Breast epithelium (tissue), 3 donors: ENCODE measurements at regions not wholly inside any gene's neighbourhood (a gene's known extent, or its start where the extent isn't known, plus 50 kb on each side); places are given as distances from the start of the nearest gene placed in this dataset.

Experiments used
- POLR2A ChIP-seq: fragments of 450-650 bp; IDR thresholded peaks from one replicate; pipeline ENCODE4 v1.6.1; 2016; ENCODE audit warnings: antibody characterized with exemption, mild to moderate bottlenecking, moderate library complexity
- POLR2AphosphoS5 ChIP-seq, 3 donors: sonication (generic); formaldehyde crosslinking; IDR thresholded peaks; one replicate each; pipeline ENCODE4 v1.6.1; 2017; ENCODE audit warnings: antibody characterized with exemption in 3 of 3
- TF ChIP-seq, protein P1 (sequence below), 3 donors: fragments of 450-650 bp; IDR thresholded peaks; one replicate each; pipeline ENCODE4 v1.5.1; 2016 to 2017; ENCODE audit warnings: antibody characterized with exemption in 3 of 3, mild to moderate bottlenecking in 3 of 3, moderate library complexity in 3 of 3

DNA sequence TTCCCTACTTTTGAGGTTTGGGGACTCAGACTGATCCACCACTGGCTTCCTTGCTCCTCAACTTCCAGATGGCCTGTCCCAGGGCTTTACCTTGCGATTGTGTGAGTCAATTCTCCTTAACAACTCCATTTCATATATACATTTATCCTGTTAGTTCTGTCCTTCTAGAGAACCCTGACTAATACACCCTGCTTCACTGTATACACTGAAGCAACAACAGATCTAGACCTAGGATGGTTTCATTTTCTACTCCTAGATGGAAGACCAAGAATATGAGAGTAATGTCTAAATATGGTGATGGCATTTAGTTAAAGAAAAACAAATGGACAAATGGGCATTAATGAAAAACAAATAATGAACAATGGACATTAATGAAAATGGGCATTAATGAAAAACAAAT lies 225.6 kb downstream of the LMBRD1 start:
- TF ChIP-seq, protein P1, sequence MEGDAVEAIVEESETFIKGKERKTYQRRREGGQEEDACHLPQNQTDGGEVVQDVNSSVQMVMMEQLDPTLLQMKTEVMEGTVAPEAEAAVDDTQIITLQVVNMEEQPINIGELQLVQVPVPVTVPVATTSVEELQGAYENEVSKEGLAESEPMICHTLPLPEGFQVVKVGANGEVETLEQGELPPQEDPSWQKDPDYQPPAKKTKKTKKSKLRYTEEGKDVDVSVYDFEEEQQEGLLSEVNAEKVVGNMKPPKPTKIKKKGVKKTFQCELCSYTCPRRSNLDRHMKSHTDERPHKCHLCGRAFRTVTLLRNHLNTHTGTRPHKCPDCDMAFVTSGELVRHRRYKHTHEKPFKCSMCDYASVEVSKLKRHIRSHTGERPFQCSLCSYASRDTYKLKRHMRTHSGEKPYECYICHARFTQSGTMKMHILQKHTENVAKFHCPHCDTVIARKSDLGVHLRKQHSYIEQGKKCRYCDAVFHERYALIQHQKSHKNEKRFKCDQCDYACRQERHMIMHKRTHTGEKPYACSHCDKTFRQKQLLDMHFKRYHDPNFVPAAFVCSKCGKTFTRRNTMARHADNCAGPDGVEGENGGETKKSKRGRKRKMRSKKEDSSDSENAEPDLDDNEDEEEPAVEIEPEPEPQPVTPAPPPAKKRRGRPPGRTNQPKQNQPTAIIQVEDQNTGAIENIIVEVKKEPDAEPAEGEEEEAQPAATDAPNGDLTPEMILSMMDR (IDR thresholded peaks at IDR 0.05) = no peak
- TF ChIP-seq POLR2A (no peak), POLR2AphosphoS5 (IDR thresholded peaks at IDR 0.05) (no peak)
